ENCODE measurements at regions not wholly inside any gene's neighbourhood (a gene's known extent, or its start where the extent isn't known, plus 50 kb on each side); places are given as distances from the start of the nearest gene placed in this dataset.
A peak's percentile ranks its signal among the peaks of the same experiment; 100 is the strongest.

- Histone ChIP-seq H2AFZ (ENCODE audit: low read length) (peak overlapping the region; percentile 81), H2AK5ac (ENCODE audit: low read depth, low read length) (no peak overlapping the region), H3K27ac (ENCODE audit: low read depth, low read length) (no peak overlapping the region), H2BK120ac (replicated peaks; ENCODE audit: low read depth, low read length) (no peak overlapping the region), H3K27me3 (replicated peaks in 1 of 4; ENCODE audit: control insufficient read depth in 3 of 4, extremely low read depth in 1 of 4, insufficient read depth in 3 of 4, low read length in 3 of 4) (no peaks in the 10 kb centered on the region), H2BK20ac (ENCODE audit: low read length) (no peak overlapping the region), H3K14ac (ENCODE audit: insufficient read length) (no peak overlapping the region), H3K23ac (ENCODE audit: insufficient read length) (no peak overlapping the region), H3K4ac (replicated peaks; ENCODE audit: insufficient read length, low read depth, low read length) (no peak overlapping the region), H4K8ac (ENCODE audit: extremely low read depth, insufficient read depth, low read length) (no peak overlapping the region), H3K36me3 (ENCODE audit: control insufficient read depth in 2 of 4, insufficient read depth in 4 of 4, low read length in 3 of 4) (no peaks in the 10 kb centered on the region), H2BK5ac (ENCODE audit: low read depth, low read length) (no peak overlapping the region), H3K9me3 (ENCODE audit: insufficient read depth in 2 of 2, low read depth in 1 of 2, low read length in 1 of 2) (no peaks in the 10 kb centered on the region), H2BK12ac (ENCODE audit: low read depth, low read length) (no peak overlapping the region), H3K23me2 (ENCODE audit: low read depth, low read length) (no peaks in the 10 kb centered on the region), H4K91ac (replicated peaks; ENCODE audit: insufficient read length, low read length) (no peak overlapping the region), H3K4me1 (replicated peaks in 1 of 4; ENCODE audit: control insufficient read depth in 3 of 4, insufficient read depth in 4 of 4, low read length in 3 of 4) (peaks cover 0 to 2% (median under 1%) of the 10 kb centered on the region in 4 experiments; a peak in 2 of 7 replicates), H4K5ac (ENCODE audit: insufficient read length, low read depth, low read length) (no peak overlapping the region), H2BK15ac (ENCODE audit: low read length) (no peak overlapping the region), H3K18ac (ENCODE audit: extremely low read depth, low read length) (no peak overlapping the region), H4K20me1 (replicated peaks in 1 of 2; ENCODE audit: control insufficient read depth in 1 of 2, insufficient read depth in 2 of 2, low read length in 2 of 2) (no peaks in the 10 kb centered on the region), H3K79me1 (ENCODE audit: low read depth, low read length) (no peaks in the 10 kb centered on the region), H3K4me2 (ENCODE audit: insufficient read depth in 1 of 2, low read depth in 2 of 2, low read length in 2 of 2) (no peak overlapping the region), H3K4me3 (ENCODE audit: extremely low read depth in 1 of 4, insufficient read depth in 2 of 4, low read depth in 3 of 4, low read length in 4 of 4) (no peak overlapping the region), H3K9ac (replicated peaks in 1 of 4; ENCODE audit: extremely low read depth in 1 of 4, low read depth in 3 of 4, low read length in 3 of 4) (no peak overlapping the region), H3K56ac (replicated peaks; ENCODE audit: insufficient read length, low read depth, low read length) (no peak overlapping the region), H3K79me2 (ENCODE audit: control insufficient read depth in 1 of 2, insufficient read depth in 2 of 2, low read length in 2 of 2) (no peaks in the 10 kb centered on the region)
- POLR2A ChIA-PET (ENCODE audit: partially characterized antibody), result no interaction called here
- TF ChIP-seq JUND (IDR thresholded peaks at IDR 0.05; ENCODE audit: low read length) (no peak), POLR2A (IDR thresholded peaks at IDR 0.05; ENCODE audit: control extremely low read depth in 1 of 2, low read depth in 2 of 2, low read length in 2 of 2) (no peak), EP300 (IDR thresholded peaks at IDR 0.05; ENCODE audit: borderline replicate concordance in 1 of 2, low read depth in 2 of 2, low read length in 2 of 2) (no peak), POU5F1 (IDR thresholded peaks at IDR 0.05; ENCODE audit: low read depth, low read length) (no peak), KDM5A (IDR thresholded peaks at IDR 0.05; ENCODE audit: low read length) (no peak), CREB1 (IDR thresholded peaks at IDR 0.05) (no peak), PHF8 (conservative IDR thresholded peaks at IDR 0.05; ENCODE audit: low read depth, low read length) (no peak), SIRT6 (IDR thresholded peaks at IDR 0.05; ENCODE audit: low read length) (no peak), GABPA (IDR thresholded peaks at IDR 0.05; ENCODE audit: borderline replicate concordance, insufficient read depth, low read length) (no peak), JUN (IDR thresholded peaks at IDR 0.05; ENCODE audit: low read depth, low read length) (no peak), SAP30 (IDR thresholded peaks at IDR 0.05; ENCODE audit: insufficient read depth, insufficient replicate concordance, low read length) (no peak), FOSL1 (IDR thresholded peaks at IDR 0.05; ENCODE audit: insufficient read depth, low read depth, low read length) (no peak), SIN3A (conservative IDR thresholded peaks at IDR 0.05 in 1 of 2, IDR thresholded peaks at IDR 0.05 in 1 of 2; ENCODE audit: low read depth in 1 of 2, low read length in 2 of 2) (no peak), NANOG (IDR thresholded peaks at IDR 0.05; ENCODE audit: insufficient read depth, low read depth, low read length, poor library complexity, severe bottlenecking) (no peak)
- FAIRE-seq, result no peak
- 80% methylated on average over 4 of the region's 4 CpGs; no CpG with 5 or more reads in 1 of the 2 experiments for WGBS, 2 experiments (ENCODE audit: extremely low coverage in 1 of 2, insufficient coverage in 1 of 2, insufficient read length in 1 of 2, insufficient replicate concordance in 2 of 2, low coverage in 1 of 2, low lambda C conversion rate in 2 of 2, missing lambda C conversion rate in 1 of 2)
- no peak for DNase-seq (ENCODE audit: low read depth in 1 of 2, low spot score in 2 of 2)
- CTCF ChIA-PET (ENCODE audit: partially characterized antibody), result no interaction called here
Measured at GRCh38 chr16:65737831-65738230, 616.0 kb upstream of the CDH11 start.

Measured in H1 (cell line).